GM19239 (cell line): ENCODE measurements at regions not wholly inside any gene's neighbourhood (a gene's known extent, or its start where the extent isn't known, plus 50 kb on each side); places are given as distances from the start of the nearest gene placed in this dataset.

Source experiments
- DNase-seq: peaks from one replicate; pipeline ENCODE4 v3.0.0; 2011; ENCODE audit warnings: low spot score; ENCODE audit not compliant: insufficient read length
- FAIRE-seq: peaks from 2 replicates; lab custom pipeline; 2011; peaks lifted over from hg19 to GRCh38; lab: Jason Lieb, UNC

DNA sequence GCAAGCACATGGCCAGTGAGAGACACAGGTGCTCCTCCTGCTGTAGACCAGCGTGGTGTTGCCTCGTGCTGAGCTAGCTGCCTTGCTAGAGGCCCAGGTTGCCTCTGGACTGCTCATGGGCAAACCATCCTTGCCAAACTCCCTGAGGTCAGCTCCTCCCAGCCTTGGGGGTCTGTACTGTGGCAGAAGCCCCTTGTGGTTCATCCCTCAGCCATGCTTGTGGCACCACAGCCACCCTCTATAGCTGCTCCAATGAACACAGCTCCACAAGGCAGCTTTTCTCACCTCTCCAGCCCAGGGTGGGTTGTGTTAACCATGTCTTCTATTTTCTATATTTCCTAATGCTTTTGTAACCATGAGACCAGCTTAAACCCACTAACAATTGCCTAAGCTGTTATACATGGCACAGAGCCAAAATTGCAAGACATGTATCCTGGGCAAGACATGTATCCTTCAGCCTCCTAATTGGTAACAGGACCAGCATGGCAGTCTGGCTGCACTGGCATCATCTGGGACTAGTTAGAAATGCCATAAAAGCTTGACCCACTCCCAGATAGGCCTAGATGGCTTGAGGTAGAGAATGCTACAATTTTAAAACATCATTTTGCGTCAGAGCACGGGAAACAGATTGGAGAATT is 183.1 kb upstream of the S1PR3 start:
- no peak for DNase-seq
- no peak for FAIRE-seq

DNA sequence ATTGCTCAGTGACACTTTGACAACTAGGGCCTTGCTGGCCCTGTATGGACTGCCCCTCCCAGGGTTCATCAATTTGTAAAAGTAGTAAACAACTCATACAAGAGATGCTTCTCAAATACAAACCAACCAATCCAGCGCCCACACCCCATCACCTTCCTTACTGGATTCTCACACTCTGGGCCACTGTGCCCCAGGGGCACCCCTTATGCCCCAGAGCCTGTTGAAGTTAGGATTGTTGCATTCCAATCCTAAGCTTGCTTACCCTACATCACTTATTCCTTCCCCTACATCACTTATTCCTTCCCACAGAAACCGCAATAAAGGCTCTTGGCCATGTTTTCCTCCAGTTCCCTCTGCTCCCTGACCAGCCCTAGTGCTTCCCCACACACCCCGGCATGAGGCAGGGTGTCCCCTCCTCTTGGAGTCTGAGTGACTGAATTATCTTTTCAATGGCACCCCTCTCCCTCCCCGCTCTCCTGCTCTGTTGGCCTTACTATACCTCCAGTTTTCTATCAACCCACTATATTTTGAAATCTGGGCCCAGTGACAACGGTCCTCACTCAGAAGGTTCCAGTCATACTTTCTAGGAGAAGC is 182.4 kb upstream of the S1PR3 start:
- FAIRE-seq (no peak), DNase-seq (no peak)

DNA sequence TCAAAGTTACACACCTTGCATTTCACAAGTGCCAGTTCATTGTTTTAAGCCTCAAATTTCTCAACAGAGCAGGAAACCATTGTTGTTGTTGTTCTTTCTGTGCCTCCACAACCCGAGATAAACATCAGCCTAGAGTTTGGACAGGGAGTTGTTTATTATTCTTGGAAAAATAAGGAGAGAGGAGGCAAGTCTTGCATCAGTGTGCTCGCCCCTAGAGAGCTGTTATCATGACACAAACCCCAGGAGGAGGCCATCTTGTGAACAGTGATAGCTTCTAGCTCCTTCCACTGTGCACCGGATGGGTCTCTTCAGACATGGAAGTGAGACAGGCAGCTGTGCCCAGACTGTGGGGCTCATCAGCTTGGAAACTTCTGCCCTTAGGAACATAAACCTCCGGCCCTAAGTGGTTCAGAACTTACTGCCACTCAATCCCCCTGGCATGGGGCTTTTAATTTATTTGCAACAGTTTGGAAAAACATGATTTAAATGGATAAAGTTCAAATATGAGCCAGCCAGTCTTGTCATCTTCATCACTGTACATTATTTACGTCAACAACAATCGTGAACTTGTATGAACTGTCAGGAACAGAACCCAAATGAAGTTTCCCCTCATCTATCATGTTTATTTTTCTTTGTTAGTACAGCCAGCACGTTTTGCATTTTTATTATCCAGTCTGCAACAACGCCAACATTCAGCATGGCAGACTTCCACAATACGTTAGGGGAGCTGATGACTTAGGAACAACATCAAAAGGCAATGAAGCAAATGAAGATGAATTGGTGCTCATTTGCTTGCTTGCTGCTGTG is 181.7 kb upstream of the S1PR3 start:
- no peak for DNase-seq
- no peak for FAIRE-seq

DNA sequence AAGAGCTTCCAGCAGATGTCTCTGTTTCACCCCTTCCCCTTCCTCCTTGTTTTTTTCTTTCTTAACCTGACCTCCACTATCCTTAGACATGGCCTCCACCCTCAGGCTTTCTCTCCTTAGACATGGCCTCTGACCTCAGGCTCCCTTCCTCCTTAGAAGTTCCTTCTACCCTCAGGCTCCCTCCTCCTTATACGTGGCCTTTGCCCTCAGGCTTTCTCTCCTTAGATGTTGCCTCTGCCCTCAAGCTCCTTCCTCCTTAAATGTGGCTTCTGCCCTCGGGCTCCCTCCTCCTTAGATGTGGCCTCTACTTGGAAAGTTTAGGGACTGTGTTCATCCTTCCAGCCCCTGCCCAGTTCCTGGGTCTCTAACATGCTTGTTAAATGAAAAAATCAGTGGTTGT is 180.4 kb upstream of the S1PR3 start:
- no peak for FAIRE-seq
- no peak for DNase-seq

DNA sequence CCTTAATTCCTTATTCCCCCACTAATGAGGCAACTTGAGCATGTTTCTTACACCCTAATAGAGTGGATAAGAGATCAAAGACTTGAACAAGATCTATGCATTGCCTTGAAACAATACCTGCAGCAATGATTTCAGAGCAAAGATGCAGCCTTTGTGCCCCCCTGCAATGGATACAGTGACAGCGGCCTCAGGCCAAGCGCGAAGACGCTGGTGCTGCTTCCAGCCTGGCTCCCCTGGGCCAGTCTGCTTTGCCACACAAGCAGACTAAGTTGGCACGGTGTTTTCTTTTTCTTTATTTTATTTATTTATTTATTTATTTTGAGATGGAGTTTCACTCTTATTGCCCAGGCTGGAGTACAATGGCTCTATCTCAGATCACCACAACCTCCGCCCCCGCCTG is 179.8 kb upstream of the S1PR3 start:
- DNase-seq (no peak), FAIRE-seq (no peak)

DNA sequence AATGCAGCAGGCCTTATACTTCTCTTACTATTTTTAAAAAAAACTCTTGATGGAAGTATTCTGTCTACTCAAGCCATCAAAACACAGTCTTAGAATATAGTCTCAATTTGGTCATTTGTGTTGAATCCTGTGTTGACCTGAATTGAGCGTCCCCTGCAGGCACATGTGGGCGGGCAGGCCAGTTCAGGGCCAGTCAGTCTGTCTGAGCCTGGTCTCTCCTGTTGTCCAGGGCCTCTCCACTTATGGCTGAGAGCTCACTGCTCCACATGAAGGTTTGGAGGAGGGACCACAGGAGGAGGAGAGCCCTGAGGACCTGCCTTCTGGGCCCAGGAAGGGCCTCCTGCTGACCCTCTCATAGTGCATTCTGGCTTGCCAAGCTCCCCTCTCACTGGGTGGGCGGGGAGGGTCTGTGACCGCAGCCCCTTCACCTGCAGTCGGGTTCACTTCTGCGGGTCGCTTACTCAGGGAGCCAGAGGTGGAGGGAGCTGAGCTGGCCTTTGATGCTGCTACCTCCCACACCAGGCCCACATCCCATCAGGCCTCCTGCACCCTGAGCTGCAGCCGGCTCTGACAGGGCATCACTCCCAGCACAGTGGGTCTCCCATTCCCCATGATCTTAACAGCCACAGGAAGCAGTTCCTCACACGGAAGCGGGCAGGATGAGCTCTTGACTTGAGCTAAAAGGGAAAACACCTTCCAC is 178.2 kb upstream of the S1PR3 start:
- FAIRE-seq (no peak), DNase-seq (no peak)

DNA sequence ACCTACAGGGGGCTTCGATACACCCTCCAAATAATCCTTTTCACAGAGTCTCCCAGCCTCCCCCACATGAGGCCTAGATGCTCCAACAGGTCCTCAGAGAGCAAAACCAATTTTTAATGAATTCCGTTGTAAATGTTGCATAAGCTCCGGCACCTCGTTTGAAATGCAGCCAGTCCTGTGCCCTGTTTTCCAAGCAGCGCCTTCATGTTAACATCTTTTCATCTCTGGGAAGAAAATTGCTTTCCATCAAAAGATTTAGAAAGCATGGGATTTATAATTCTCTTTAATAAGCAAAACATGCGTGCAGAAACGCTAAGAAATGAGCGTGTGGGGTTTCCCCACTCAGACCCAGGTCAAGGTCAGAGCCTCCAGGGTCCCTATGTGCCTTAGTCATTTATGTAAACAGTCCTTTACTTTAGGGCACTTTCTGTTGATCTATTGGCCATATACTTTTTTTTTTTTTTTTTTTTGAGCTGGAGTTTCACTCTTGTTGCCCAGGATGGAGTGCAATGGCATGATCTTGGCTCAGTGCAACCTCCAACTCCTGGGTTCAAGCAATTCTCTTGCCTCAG is 177.5 kb upstream of the S1PR3 start:
- DNase-seq (no peak), FAIRE-seq (no peak)

DNA sequence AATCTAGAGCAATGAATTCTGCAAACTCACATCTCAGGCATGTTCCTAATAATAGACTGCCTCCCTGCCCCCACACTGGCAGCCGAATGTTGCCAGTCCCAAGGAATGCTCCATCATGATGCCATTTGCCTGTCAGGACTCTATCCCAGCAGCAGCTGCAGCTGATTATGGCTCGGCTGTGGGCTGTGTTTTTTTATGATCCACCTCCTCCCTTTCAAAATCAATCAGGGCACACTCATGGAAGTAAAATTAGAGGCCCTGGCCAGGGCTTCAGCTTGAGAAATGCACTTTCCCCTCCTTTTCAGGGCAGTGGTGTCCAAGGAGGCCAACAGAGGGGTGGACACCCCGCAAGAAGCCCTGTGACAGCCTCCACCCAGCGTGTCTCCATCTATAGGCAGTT is 176.7 kb upstream of the S1PR3 start:
- FAIRE-seq (no peak), DNase-seq (no peak)

DNA sequence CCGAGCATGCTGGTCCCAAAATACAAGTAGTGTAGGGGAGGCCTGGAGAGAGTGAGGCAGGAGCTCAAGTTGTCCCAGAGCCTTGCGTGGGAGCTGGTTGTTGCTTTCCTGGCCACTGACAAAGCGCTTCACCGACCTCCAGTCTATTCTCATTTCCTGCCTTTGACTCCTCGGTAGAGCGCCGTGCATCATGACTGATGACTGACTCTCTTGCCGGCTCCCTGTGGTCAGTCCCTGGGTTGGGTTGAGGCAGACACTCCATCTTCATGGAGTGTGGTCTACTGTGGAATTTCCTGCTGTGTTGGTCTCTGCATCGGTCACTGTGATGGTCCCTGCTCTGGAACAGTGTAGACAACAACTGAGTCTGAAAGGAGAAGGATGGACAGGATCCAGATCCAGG is 175.1 kb upstream of the S1PR3 start:
- DNase-seq, result no peak
- FAIRE-seq, result no peak

DNA sequence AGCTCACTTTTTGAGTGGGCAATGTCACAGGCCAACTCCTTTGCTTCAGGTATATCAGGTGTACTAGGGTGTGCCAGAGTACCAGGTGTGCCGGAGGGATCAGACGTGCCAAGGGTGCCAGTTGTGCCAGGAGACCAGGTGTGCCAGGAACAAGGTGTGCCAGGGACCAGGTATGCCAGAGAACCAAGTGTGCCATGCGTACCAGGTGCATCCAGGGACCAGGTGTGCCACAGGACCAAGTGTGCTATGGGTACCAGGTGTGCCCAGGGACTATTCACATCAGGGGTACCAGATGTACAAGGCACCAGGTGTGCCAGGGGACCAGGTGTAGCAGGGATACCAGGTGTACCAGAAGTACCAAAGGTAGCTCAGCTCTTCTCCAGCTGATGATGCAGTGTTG is 174.7 kb upstream of the S1PR3 start:
- no peak for DNase-seq
- no peak for FAIRE-seq

DNA sequence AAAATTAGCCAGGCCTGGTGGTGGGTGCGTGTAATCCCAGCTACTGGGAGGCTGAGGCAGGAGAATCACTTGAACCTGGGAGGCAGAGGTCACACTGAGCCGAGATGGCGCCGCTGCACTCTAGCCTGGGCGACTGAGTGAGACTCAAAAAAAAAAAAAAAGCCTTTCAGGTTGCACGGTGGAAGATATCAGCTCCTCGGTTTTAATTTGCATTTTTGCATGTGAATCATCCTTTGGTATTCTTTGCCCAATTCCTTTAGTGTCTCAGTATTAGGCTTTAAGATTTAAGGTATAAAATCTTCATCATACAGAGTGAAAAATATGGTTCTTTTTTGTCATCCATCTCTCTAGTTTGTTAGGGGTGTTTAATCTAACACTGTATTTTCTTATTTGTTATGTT is 173.6 kb upstream of the S1PR3 start:
- FAIRE-seq (no peak), DNase-seq (no peak)

DNA sequence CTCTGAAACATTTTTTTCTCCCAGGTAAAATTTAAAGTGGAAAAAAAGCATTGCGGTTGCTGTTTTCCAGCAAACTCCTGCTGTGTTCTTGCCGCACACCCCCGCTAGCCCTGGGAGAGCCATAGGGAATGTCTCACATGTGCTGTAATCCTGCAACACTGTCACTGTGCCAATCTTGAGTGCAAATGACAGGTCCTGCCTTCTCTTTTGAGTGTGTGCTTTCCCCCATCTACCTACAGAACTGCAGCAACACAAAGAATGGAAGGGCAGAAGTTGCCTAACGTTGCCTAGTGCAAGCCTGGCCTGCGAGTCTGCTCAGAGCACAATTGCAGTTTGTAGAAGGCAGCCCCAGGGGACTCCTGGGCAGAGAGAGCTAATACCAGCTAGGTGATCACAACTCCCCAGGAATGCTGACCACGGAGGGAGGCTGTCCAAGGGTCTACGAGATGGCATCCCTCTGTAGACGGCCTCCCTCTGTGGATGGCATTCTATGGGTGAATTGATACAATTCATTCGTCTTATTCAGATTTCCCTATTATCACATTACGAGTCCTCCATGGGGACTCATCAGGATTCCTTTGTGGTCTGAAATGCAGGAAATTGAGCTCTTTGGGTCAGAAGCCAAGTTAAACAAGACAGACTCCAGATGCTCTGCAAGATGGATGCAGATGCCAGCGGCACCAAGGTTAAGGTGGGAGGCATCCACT is 172.6 kb upstream of the S1PR3 start:
- no peak for FAIRE-seq

DNA sequence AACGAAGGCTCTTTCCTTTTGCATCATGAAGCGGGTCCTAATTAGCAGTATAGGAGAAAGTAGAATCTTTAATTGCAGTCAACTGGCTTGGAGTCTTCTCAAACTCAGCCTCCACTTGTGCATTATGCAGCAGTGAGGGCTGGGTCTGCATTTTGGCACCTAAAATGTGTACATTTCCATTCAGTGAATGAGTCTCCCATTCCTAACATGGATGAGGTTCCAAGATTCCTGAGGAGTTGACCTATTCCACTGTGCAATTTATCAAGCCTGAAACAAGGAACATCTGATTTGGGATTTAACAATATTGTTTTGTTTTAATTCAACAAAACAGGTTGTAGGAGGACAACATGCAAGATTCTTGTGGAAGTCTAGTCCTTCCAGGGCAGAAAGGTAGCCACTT is 171.8 kb upstream of the S1PR3 start:
- DNase-seq (no peak), FAIRE-seq (no peak)

More for the DNA sequence above, 172.6 kb upstream of the S1PR3 start:
- DNase-seq, result no peak

DNA sequence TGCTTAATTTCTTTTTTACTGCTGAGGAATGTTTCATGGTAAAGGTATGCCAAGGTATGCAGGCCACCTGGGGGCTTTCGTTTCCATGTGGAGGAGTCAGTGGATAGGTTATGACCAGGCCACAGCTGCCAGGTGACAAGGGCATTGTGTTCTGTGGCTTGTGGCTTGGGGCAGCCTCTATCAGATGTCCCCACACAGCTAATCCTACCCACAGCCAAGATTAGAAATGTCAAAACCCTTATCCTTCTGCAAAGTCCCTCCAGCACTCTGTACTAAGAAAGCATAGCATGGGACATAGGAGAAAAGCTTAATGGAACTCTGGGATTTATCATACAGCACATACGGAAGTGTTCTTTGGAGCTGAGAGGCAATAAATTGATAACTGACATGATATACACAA is 171.2 kb upstream of the S1PR3 start:
- FAIRE-seq (no peak), DNase-seq (no peak)

DNA sequence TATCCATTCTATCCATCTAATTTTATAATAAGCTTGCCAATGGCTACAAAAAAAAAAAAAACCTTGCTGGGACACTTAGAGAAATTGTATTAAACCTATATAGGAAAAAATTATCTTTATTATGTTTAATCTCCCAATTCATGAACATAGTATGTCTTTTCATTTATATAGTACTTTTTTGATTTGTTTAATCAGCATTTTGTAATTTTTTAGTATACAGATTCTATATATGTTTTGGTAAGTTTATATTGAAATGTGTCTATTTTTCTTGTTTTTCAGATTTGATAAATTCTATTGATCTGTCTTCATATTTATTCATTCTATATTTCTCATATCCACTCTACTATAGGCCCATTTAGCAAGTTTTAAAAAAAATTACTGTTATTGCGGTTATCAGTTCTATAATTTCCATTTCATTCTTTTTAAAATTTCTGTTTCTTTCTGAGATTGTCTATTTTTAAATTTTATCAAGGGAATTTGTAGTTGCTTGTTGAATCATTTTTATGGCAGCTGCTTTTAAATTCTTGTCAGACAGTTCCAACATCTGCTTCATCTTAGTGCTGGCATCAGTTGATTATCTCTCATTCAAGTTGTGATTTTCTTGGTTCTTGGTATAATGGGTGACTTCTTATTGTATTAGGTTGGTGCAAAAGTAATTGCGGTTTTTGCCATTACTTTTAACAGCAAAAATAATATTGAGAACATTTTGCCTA is 170.1 kb upstream of the S1PR3 start:
- DNase-seq (no peak), FAIRE-seq (no peak)

DNA sequence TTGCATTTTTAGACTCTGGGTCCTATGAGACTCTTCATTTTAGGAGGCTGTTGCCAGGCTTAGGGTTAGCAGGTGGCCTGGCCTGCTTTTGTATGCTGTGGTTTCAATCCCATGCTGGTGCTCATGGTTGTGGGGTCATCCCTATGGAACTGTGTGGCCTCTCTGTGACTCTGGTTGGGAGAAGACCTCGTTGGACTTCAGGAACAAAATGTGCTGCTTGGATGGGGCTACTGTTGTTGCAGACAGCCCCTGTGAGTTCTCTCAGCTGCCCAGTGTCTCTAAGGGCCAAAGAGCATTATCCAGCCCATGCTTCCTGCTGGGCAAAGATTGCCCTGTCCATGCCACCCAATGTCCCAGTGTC is 169.5 kb upstream of the S1PR3 start:
- no peak for DNase-seq
- FAIRE-seq, result no peak

DNA sequence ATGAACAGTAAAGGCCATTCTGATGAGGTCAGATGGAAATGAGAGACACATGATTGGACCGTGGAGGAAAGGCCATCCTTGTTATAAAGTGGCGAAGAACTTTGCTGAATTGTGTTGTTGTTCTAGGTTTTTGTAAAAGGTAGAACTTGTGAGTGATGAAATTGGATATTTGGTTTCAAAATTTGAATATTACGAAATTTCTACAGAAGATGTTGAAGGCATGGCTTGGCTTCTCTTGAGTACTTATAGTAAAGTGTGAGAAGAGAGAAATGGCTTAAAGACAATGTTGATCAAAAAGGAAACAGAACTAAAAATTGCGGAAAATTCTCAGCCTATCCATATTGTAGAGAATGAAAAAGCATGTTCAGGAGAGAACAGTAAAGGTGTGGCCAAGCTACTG is 166.6 kb upstream of the S1PR3 start:
- no peak for FAIRE-seq
- DNase-seq, result no peak

DNA sequence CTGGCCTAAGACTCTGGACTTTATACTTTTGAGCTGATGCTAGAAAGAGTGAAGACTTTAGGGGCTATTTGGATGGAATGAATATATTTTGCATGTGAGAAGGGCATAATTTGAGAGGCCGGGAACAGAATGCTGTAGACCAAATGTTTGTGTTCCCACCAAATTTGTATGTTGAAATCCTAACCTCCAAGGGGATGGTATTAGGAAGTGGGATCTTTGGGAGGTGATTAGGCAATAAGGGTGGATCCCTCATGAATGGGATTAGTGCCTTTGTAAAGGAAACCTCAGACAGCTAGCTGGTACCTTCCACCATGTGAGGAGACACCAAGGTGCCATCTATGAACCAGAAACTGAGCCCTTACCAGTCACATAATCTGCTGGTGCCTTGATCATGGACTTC is 165.1 kb upstream of the S1PR3 start:
- DNase-seq (no peak), FAIRE-seq (no peak)

DNA sequence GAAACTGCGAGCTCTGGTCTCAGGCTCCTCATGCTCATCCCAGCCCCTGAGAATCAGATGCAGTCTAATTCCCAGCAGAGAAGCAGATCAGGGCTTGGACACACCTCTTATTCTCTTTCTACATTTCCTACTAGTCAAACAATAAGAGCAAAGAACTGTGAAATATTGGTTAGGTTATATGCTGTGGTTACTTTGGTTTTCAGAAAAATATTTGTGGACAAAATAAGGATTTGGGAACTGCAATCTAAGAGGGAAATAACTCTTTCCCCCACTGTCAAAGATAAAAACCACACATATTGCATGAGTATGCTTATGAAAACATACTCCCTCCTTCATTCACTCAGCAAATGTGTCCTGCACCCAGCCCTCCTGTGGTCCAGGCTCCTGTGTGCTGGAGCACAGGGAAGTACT is 164.5 kb upstream of the S1PR3 start:
- FAIRE-seq (no peak), DNase-seq (no peak)

DNA sequence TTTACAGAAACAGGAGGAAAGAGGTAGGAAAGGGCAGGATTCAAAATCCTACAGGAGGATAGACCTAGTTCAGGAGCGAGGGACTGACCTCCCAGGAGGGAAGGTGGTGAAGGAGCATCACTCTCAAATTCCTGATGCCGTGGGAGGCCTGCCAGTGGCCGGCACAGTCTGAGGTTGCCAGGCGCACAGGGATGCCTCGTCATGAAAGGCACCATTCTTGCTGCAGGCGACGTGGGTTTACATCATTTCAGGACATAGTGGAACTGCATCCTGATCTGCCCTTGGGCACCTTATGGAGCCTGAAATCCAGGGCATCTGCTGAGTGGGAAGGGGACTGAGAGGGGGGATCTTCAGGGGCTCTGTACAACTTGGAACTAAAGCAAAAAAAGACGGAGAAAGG is 163.2 kb upstream of the S1PR3 start:
- FAIRE-seq (no peak), DNase-seq (no peak)
